Gastroesophageal sphincter (tissue), 3 donors: ENCODE measurements at regions not wholly inside any gene's neighbourhood (a gene's known extent, or its start where the extent isn't known, plus 50 kb on each side); places are given as distances from the start of the nearest gene placed in this dataset.

Source experiments
- EP300 ChIP-seq: sonication (generic); formaldehyde crosslinking; IDR thresholded peaks from one replicate; pipeline ENCODE4 v1.6.1; 2017; ENCODE audit warnings: antibody characterized with exemption, mild to moderate bottlenecking
- POLR2A ChIP-seq, 2 donors: fragments of 450-650 bp; IDR thresholded peaks; one replicate each; pipeline ENCODE4 v1.6.1; 2017; ENCODE audit warnings: antibody characterized with exemption in 2 of 2, mild to moderate bottlenecking in 2 of 2, moderate library complexity in 1 of 2
- TF ChIP-seq, protein P1 (sequence below), 4 experiments: fragments of 200-600 bp in 2 of 4; fragments of 450-650 bp in 2 of 4; sonication (generic) in 1 of 4; IDR thresholded peaks; one replicate each; pipeline ENCODE4 v1.5.1; 2017 to 2019; ENCODE audit warnings: antibody characterized with exemption in 4 of 4, mild to moderate bottlenecking in 2 of 4, moderate library complexity in 2 of 4

DNA sequence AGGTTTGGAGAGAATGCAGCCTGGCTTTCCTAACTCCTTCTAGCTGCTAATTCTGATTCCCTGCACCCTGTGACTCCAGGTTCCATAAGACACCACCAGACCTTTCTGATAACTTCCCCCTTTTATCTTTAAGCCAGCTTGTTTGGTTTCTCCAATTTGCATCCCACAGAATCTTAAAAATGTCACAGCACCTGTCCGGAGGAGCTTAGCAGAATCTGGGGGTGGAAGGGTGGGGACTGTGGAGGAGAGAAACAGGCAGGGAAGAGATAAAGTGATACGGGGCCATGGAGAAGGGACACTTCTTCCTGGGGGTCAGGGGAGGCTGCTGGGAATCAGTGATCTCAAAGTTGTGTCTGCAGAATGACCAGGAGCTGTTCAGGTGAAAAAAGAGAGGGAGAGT lies 59.4 kb downstream of the FOXL1 start:
- TF ChIP-seq, protein P1, sequence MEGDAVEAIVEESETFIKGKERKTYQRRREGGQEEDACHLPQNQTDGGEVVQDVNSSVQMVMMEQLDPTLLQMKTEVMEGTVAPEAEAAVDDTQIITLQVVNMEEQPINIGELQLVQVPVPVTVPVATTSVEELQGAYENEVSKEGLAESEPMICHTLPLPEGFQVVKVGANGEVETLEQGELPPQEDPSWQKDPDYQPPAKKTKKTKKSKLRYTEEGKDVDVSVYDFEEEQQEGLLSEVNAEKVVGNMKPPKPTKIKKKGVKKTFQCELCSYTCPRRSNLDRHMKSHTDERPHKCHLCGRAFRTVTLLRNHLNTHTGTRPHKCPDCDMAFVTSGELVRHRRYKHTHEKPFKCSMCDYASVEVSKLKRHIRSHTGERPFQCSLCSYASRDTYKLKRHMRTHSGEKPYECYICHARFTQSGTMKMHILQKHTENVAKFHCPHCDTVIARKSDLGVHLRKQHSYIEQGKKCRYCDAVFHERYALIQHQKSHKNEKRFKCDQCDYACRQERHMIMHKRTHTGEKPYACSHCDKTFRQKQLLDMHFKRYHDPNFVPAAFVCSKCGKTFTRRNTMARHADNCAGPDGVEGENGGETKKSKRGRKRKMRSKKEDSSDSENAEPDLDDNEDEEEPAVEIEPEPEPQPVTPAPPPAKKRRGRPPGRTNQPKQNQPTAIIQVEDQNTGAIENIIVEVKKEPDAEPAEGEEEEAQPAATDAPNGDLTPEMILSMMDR (IDR thresholded peaks at IDR 0.05), result no peak
- TF ChIP-seq POLR2A (IDR thresholded peaks at IDR 0.05), result no peak
- no peak for TF ChIP-seq EP300
